ENCODE measurements at regions not wholly inside any gene's neighbourhood (a gene's known extent, or its start where the extent isn't known, plus 50 kb on each side); places are given as distances from the start of the nearest gene placed in this dataset.

DNA sequence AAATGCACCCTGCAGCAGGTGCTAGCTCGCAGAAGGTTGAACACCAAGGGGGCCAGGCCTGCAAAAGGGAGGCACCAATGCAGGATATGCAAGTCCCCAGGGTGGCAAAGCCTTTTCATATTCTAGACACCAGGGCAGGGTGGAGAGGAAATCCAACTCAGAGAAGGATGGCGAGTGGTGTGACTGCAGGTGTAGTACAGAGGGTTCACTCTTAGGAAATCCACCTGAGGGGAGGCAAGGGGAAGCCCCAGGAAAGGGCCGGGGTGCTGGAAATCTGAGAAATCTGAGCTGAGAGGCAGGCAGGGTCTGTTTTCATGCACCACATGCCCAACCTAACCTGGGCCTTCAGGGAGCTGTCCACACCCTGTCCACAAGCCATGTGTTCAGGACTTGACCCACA lies 163.2 kb upstream of the CTTNBP2NL start:
- H3K36me3 ChIP-seq: no peaks in the 10 kb centered on the region
- DNase-seq (ENCODE audit: low spot score): no peak
- no peak overlapping the region for H2AFZ ChIP-seq (replicated peaks)
- peaks cover 3% of the 10 kb centered on the region for H3K27me3 Mint-ChIP-seq (ENCODE audit: insufficient read depth, low read depth)
- H3K4me1 ChIP-seq: peaks cover 6% of the 10 kb centered on the region
- H3K27ac Mint-ChIP-seq: no peak overlapping the region
- no peak overlapping the region for H3K4me3 Mint-ChIP-seq
- H3K36me3 Mint-ChIP-seq: no peaks in the 10 kb centered on the region
- no peak overlapping the region for H3K4me2 ChIP-seq
- H3K9ac ChIP-seq: no peak overlapping the region
- TF ChIP-seq, protein P1, sequence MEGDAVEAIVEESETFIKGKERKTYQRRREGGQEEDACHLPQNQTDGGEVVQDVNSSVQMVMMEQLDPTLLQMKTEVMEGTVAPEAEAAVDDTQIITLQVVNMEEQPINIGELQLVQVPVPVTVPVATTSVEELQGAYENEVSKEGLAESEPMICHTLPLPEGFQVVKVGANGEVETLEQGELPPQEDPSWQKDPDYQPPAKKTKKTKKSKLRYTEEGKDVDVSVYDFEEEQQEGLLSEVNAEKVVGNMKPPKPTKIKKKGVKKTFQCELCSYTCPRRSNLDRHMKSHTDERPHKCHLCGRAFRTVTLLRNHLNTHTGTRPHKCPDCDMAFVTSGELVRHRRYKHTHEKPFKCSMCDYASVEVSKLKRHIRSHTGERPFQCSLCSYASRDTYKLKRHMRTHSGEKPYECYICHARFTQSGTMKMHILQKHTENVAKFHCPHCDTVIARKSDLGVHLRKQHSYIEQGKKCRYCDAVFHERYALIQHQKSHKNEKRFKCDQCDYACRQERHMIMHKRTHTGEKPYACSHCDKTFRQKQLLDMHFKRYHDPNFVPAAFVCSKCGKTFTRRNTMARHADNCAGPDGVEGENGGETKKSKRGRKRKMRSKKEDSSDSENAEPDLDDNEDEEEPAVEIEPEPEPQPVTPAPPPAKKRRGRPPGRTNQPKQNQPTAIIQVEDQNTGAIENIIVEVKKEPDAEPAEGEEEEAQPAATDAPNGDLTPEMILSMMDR (IDR thresholded peaks at IDR 0.05): no peak
- TF ChIP-seq EZH2phosphoT487 (IDR thresholded peaks at IDR 0.05) (no peak), EZH2 (IDR thresholded peaks at IDR 0.05) (no peak)
- no peaks in the 10 kb centered on the region for H3K9me3 ChIP-seq (ENCODE audit: low read depth)
- H3F3A ChIP-seq (ENCODE audit: low read depth): no peaks in the 10 kb centered on the region
- H3K79me2 ChIP-seq (ENCODE audit: low read depth): no peaks in the 10 kb centered on the region
- H3K4me3 ChIP-seq: no peak overlapping the region
- no peak overlapping the region for H3K27ac ChIP-seq
- H3K27me3 ChIP-seq: no peaks in the 10 kb centered on the region
- no peaks in the 10 kb centered on the region for H3K9me3 Mint-ChIP-seq
- no peaks in the 10 kb centered on the region for H4K20me1 ChIP-seq (ENCODE audit: low read depth)
- peaks cover 4% of the 10 kb centered on the region for H3K4me1 Mint-ChIP-seq

DNA sequence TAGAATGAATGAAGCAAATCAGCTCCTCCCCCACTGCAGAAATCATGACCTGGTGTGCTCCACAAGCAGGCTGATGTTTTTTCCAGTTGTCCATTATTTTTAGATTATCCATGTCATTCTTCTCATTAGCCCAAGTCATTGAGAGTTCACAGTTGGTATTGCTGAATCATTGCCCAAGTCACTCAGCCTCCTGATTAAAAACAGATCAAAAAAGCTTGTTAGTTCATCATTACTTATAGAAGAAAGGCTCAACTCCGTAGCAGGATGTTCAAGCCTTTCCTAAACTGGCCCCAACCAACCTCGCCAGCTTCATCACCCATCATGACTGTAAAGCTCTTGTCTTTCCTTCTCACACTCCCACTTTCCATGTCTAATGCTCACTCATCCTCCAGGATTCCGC lies 161.3 kb upstream of the CTTNBP2NL start:
- Mint-ChIP-seq H3K4me1 (peaks cover 4% of the 10 kb centered on the region), H3K27ac (no peak overlapping the region), H3K4me3 (no peak overlapping the region), H3K36me3 (no peaks in the 10 kb centered on the region), H3K9me3 (no peaks in the 10 kb centered on the region), H3K27me3 (ENCODE audit: insufficient read depth, low read depth) (peaks cover 3% of the 10 kb centered on the region)
- no peak overlapping the region for H3K27ac ChIP-seq
- H3K9ac ChIP-seq: no peak overlapping the region
- H3K4me3 ChIP-seq: no peak overlapping the region
- no peak for DNase-seq (ENCODE audit: low spot score)
- H3K27me3 ChIP-seq: no peaks in the 10 kb centered on the region
- no peaks in the 10 kb centered on the region for H4K20me1 ChIP-seq (ENCODE audit: low read depth)
- H3K36me3 ChIP-seq: no peaks in the 10 kb centered on the region
- H3F3A ChIP-seq (ENCODE audit: low read depth): no peaks in the 10 kb centered on the region
- no peak overlapping the region for H3K4me2 ChIP-seq
- H3K9me3 ChIP-seq (ENCODE audit: low read depth): no peaks in the 10 kb centered on the region
- no peak overlapping the region for H2AFZ ChIP-seq (replicated peaks)
- TF ChIP-seq EZH2phosphoT487 (IDR thresholded peaks at IDR 0.05) (no peak), EZH2 (IDR thresholded peaks at IDR 0.05) (no peak)
- TF ChIP-seq, protein P1 (IDR thresholded peaks at IDR 0.05): no peak
- H3K4me1 ChIP-seq: peaks cover 6% of the 10 kb centered on the region
- H3K79me2 ChIP-seq (ENCODE audit: low read depth): no peaks in the 10 kb centered on the region

DNA sequence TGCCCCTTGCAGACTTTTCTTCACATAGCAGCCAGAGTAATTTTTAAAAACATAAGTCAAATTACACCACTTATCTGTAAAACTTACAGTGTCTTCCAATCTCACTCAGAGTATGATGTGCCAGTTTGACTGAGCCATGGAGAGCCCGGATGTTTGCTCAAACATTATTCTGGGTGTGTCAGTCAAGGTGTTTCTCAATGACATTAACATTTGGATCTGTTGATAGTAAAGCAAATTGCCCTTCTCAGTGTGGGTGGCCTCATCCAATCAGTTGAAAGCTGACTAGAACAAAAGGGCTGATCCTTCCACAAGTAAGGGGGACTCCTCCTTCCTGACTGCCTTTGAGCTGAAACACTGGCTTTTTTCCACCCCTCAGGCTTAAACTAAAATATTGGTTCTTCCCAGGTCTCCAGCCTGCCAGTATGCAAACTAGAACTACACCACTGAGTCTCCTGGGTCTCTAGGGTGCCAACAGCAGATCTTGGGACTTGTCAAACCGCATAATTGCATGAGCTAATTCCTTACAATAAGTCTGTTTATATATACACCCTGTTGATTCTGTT lies 157.9 kb upstream of the CTTNBP2NL start:
- no peaks in the 10 kb centered on the region for H3K36me3 Mint-ChIP-seq
- Histone ChIP-seq H3K4me1 (no peaks in the 10 kb centered on the region), H2AFZ (replicated peaks) (no peak overlapping the region), H3K36me3 (no peaks in the 10 kb centered on the region), H3F3A (ENCODE audit: low read depth) (no peaks in the 10 kb centered on the region), H3K79me2 (ENCODE audit: low read depth) (no peaks in the 10 kb centered on the region), H3K27ac (no peak overlapping the region), H3K9ac (no peak overlapping the region), H3K4me2 (no peak overlapping the region), H3K4me3 (no peak overlapping the region), H3K27me3 (no peaks in the 10 kb centered on the region), H4K20me1 (ENCODE audit: low read depth) (no peaks in the 10 kb centered on the region), H3K9me3 (ENCODE audit: low read depth) (no peaks in the 10 kb centered on the region)
- no peaks in the 10 kb centered on the region for H3K9me3 Mint-ChIP-seq
- no peaks in the 10 kb centered on the region for H3K4me1 Mint-ChIP-seq
- TF ChIP-seq, protein P1 (IDR thresholded peaks at IDR 0.05): no peak
- TF ChIP-seq EZH2 (IDR thresholded peaks at IDR 0.05): no peak
- no peak for TF ChIP-seq EZH2phosphoT487 (IDR thresholded peaks at IDR 0.05)
- H3K4me3 Mint-ChIP-seq: no peak overlapping the region
- DNase-seq (ENCODE audit: low spot score): no peak
- no peaks in the 10 kb centered on the region for H3K27me3 Mint-ChIP-seq (ENCODE audit: insufficient read depth, low read depth)
- H3K27ac Mint-ChIP-seq: no peak overlapping the region
